Right renal pelvis (tissue), 4 donors: ENCODE measurements at regions not wholly inside any gene's neighbourhood (a gene's known extent, or its start where the extent isn't known, plus 50 kb on each side); places are given as distances from the start of the nearest gene placed in this dataset.

Source experiments
- DNase-seq, 4 donors: peaks; one replicate each; pipeline ENCODE4 v3.0.0-alpha.2; 2013; ENCODE audit warnings: low read depth in 4 of 4, low spot score in 3 of 4, missing footprints in 1 of 4

DNA sequence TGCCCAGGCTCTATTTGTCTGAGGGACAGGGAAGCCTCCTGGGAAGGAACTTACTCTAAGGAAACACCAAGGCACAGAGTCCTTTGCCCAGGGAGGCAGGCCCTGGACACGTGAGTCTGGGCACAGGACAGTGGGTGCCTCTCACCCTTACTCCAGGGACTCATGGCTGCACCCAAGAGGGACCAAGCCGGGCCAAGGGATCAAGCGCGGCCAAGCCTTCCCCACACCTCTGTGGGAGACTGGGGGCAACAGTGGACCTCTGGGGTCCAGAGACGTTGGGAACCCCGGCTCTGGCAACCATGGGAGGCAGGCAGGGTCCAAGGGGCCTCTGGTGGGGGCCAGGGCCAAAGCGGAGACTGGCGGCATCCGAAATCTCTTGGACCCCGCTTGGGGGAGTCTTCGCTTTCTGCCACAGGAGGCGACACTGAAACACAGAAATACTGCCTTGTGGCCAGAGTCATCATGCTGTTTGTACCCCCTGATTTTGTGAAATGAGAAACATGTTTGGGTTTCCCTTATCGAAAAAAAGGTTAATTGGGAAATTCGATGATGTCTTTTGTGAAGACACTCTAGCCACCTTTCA, 51.7 kb upstream of the BCL11B start:
- no peak for DNase-seq

DNA sequence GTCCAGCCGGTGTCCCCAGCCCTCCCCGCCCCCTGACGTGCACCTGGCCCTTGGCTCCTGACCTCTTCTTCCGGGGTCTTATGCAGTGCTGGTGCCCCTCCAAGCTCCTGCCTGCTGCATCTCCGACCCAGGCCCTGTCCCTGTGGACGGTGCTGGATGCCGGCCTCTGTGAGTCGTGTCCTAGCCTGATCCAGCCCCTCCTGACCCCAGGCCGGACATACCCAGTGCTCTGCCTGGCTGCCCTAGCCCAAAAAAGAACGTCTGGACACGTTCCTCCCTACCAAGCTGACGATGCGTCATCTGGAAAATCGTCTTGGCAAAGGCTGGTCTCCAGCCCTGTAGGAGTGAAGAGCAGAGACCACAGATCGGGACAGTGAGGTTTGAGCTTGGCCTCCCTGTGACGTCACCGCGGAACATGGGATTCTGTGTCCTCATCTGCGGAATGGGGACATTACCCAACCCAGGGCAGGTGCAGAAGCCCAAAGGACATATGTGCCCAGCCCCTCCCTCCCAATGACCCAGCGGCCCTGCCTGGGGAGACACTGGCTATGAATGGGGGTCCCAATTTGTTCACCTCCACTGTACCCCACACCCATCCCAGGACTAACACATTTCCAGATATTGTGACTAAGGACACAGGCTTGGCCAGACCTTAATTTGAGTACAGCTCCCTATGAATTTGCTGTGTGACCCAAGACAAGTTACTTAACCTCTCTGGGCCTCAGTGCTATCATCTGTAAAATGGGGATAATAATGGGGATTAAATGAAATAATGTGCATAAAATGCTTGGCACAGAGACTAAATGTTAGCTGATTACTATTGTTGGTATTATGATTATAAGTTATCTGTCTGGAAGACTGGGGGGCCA, 51.0 kb upstream of the BCL11B start:
- DNase-seq, result no peak

DNA sequence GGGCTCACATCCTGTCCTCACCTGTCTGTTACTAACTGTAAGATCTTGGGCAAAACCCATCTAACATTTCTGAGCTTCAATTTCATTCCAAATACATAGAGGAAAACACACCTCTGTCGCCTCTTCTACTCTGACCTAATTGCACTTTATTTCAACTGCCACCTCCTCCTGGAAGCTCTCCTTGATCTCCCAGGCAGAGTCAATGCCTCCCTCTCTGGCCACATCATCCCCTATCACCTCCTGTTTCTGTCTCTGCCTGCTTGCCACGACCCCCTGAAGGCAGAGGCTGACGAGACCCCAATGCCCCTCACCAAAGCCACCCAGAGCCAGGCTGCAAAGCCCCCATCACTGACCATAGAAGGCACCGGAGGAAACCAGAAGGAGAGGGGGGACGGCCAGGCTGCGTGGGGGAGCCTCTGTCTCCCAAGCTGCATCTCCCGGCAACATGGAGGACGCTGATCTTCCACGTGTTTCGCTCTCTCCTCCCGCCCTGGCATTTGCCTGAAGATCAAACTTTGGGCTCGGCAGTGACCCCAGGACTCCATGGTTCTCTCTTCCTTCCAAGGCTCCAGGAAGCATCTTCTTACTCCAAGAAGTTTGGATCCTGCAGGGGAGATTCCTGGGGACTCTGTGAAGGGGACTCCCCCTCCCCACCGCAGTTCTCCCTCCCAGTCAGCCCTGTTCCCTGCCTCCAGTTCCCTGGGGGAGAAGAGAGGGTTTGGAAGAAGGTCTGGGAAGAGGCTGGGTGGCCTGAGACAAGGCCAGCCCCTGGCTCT, 50.1 kb upstream of the BCL11B start:
- DNase-seq, result no peak
